ENCODE measurements at regions not wholly inside any gene's neighbourhood (a gene's known extent, or its start where the extent isn't known, plus 50 kb on each side); places are given as distances from the start of the nearest gene placed in this dataset.

- no peak for TF ChIP-seq CTCF (IDR thresholded peaks at IDR 0.05; ENCODE audit: borderline replicate concordance, control extremely low read depth, extremely low read depth, insufficient read depth, missing control alignments)
- DNase-seq (ENCODE audit: low spot score), result no peak
- in situ Hi-C loops (cut with MboI; ENCODE audit: low sequenced_read_pairs, unreplicated experiment), result no loop called here
These were observed 249.0 kb downstream of the TTC32 start for GRCh38 chr2:19652811-19653210.

GRCh38 chr2:19651466-19651865 is 250.3 kb downstream of the TTC32 start:
- no peak for TF ChIP-seq CTCF (IDR thresholded peaks at IDR 0.05; ENCODE audit: borderline replicate concordance, control extremely low read depth, extremely low read depth, insufficient read depth, missing control alignments)
- in situ Hi-C loops (cut with MboI; ENCODE audit: low sequenced_read_pairs, unreplicated experiment), result no loop called here
- DNase-seq (ENCODE audit: low spot score), result no peak

- no peak for TF ChIP-seq CTCF (IDR thresholded peaks at IDR 0.05; ENCODE audit: borderline replicate concordance, control extremely low read depth, extremely low read depth, insufficient read depth, missing control alignments)
- in situ Hi-C loops (cut with MboI; ENCODE audit: low sequenced_read_pairs, unreplicated experiment), result no loop called here
- DNase-seq (ENCODE audit: low spot score), result no peak
These were observed 251.9 kb downstream of the TTC32 start for GRCh38 chr2:19649785-19650380.

GRCh38 chr2:19649142-19649541 is 252.6 kb downstream of the TTC32 start:
- DNase-seq (ENCODE audit: low spot score), result no peak
- in situ Hi-C loops (cut with MboI; ENCODE audit: low sequenced_read_pairs, unreplicated experiment), result no loop called here
- no peak for TF ChIP-seq CTCF (IDR thresholded peaks at IDR 0.05; ENCODE audit: borderline replicate concordance, control extremely low read depth, extremely low read depth, insufficient read depth, missing control alignments)

- no peak for TF ChIP-seq CTCF (IDR thresholded peaks at IDR 0.05; ENCODE audit: borderline replicate concordance, control extremely low read depth, extremely low read depth, insufficient read depth, missing control alignments)
- no peak for DNase-seq (ENCODE audit: low spot score)
- in situ Hi-C loops (cut with MboI; ENCODE audit: low sequenced_read_pairs, unreplicated experiment), result no loop called here
These were observed 253.2 kb downstream of the TTC32 start for GRCh38 chr2:19648583-19648982.

GRCh38 chr2:19646987-19647386 is 254.8 kb downstream of the TTC32 start:
- no peak for TF ChIP-seq CTCF (IDR thresholded peaks at IDR 0.05; ENCODE audit: borderline replicate concordance, control extremely low read depth, extremely low read depth, insufficient read depth, missing control alignments)
- in situ Hi-C loops (cut with MboI; ENCODE audit: low sequenced_read_pairs, unreplicated experiment), result no loop called here
- DNase-seq (ENCODE audit: low spot score), result no peak
